Gastrocnemius medialis (tissue), 4 donors: ENCODE measurements at regions not wholly inside any gene's neighbourhood (a gene's known extent, or its start where the extent isn't known, plus 50 kb on each side); places are given as distances from the start of the nearest gene placed in this dataset.

ENCODE experiments used
- ATAC-seq, 2 donors: fragments of 150-250 bp; one replicate each; pipeline ENCODE4 v1.9.1; 2016
- DNase-seq, 2 donors: peaks; one replicate each; pipeline ENCODE4 v3.0.0-alpha.2; 2019
- H3K27ac ChIP-seq, 4 donors: fragments of 200-600 bp; sonication (generic); 1 replicate in 1 of 4; 2 replicates in 3 of 4; pipeline ENCODE4 v1.5.1; 2016 to 2018; ENCODE audit warnings: mild to moderate bottlenecking in 2 of 4, moderate library complexity in 1 of 4
- H3K27me3 ChIP-seq, 3 donors: fragments of 200-600 bp; sonication (generic) in 2 of 3; 1 replicate in 1 of 3; 2 replicates in 2 of 3; pipeline versions ENCODE4 v1.5.1 to v1.6.0; 2016 to 2019; ENCODE audit warnings: mild to moderate bottlenecking in 1 of 3, moderate library complexity in 1 of 3
- H3K36me3 ChIP-seq, 2 donors: fragments of 200-600 bp; sonication (generic) in 1 of 2; one replicate each; pipeline ENCODE4 v1.5.1; 2017 to 2018
- H3K4me1 ChIP-seq, 2 donors: fragments of 200-600 bp; sonication (generic) in 1 of 2; one replicate each; pipeline ENCODE4 v1.5.1; 2016 to 2017; ENCODE audit warnings: mild to moderate bottlenecking in 2 of 2
- H3K4me3 ChIP-seq, 4 donors: fragments of 200-600 bp; sonication (generic) in 3 of 4; 1 replicate in 1 of 4; 2 replicates in 3 of 4; pipeline ENCODE4 v1.5.1; 2016 to 2019; ENCODE audit warnings: mild to moderate bottlenecking in 2 of 4
- H3K9me3 ChIP-seq, 3 donors: fragments of 200-600 bp; sonication (generic) in 2 of 3; 1 replicate in 1 of 3; 2 replicates in 2 of 3; pipeline ENCODE4 v1.5.1; 2016 to 2019
- POLR2A ChIP-seq, 2 donors: fragments of 450-650 bp; IDR thresholded peaks; one replicate each; pipeline ENCODE4 v1.6.1; 2017; ENCODE audit warnings: antibody characterized with exemption in 2 of 2, mild to moderate bottlenecking in 2 of 2, moderate library complexity in 2 of 2
- in situ Hi-C, 4 donors: fragments of 200-750 bp; cut with MboI; loops; one replicate each; pipeline versions ENCODE4 v1.15.0 to v1.8.0; 2017; ENCODE audit warnings: low sequenced_read_pairs in 4 of 4
- intact Hi-C: fragments of 100-400 bp; cut with DNase I; formaldehyde crosslinking; loops from one replicate; pipeline ENCODE4 v1.15.1; 2023; ENCODE audit warnings: low total_unique reads
- TF ChIP-seq, protein P1 (sequence below), 5 experiments: fragments of 450-650 bp in 3 of 5; fragments of 200-600 bp in 2 of 5; sonication (generic) in 2 of 5; IDR thresholded peaks in 4 of 5; conservative IDR thresholded peaks in 1 of 5; 1 replicate in 4 of 5; 2 replicates in 1 of 5; pipeline ENCODE4 v1.5.1; 2016 to 2019; ENCODE audit warnings: antibody characterized with exemption in 5 of 5, mild to moderate bottlenecking in 3 of 5, moderate library complexity in 3 of 5

DNA sequence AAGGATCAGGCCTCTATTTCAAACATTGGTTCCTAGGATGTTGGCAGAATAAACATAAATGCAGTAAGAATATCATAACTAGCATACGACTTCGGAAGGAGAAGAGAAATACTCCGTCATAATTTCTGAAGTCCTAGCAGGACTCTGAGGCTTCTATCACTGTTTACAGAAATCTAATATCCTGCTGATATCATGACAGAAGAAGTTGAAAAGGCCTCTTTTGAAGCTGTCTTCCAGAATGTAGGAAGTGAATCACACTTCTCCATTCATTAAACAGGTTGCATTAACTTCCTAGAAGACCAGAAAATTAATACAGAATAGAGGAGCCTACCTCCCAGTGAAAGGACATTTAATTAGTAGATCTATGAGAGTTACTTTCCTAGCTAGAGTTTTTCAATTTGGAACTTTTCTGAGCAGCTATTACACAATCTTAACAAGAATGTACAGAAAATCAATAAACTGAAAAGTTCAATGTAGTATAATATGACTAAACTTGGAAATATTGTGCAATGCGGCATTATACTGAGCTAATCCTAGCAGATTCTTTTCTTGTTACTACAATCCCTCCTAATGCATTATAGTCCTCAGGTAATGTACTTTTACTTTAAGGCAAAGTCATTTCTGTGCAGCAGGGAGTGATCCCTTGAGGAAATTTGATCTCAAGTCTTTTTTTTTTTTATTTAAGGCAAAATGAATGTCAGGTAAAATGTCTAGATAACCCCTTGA, 622.6 kb upstream of the CELF2 start:
- H3K36me3 ChIP-seq = no peaks in the 10 kb centered on the region
- DNase-seq (no peak), ATAC-seq (no peak)
- in situ Hi-C loops (no loop called here), intact Hi-C loops (no loop called here)
- H3K4me1 ChIP-seq = no peaks in the 10 kb centered on the region
- no peaks in the 10 kb centered on the region for H3K27me3 ChIP-seq
- TF ChIP-seq, protein P1, sequence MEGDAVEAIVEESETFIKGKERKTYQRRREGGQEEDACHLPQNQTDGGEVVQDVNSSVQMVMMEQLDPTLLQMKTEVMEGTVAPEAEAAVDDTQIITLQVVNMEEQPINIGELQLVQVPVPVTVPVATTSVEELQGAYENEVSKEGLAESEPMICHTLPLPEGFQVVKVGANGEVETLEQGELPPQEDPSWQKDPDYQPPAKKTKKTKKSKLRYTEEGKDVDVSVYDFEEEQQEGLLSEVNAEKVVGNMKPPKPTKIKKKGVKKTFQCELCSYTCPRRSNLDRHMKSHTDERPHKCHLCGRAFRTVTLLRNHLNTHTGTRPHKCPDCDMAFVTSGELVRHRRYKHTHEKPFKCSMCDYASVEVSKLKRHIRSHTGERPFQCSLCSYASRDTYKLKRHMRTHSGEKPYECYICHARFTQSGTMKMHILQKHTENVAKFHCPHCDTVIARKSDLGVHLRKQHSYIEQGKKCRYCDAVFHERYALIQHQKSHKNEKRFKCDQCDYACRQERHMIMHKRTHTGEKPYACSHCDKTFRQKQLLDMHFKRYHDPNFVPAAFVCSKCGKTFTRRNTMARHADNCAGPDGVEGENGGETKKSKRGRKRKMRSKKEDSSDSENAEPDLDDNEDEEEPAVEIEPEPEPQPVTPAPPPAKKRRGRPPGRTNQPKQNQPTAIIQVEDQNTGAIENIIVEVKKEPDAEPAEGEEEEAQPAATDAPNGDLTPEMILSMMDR (IDR thresholded peaks at IDR 0.05 in 4 of 5, conservative IDR thresholded peaks at IDR 0.05 in 1 of 5) = no peak
- TF ChIP-seq POLR2A (IDR thresholded peaks at IDR 0.05) = no peak
- H3K4me3 ChIP-seq = no peak overlapping the region
- H3K9me3 ChIP-seq = no peaks in the 10 kb centered on the region
- no peak overlapping the region for H3K27ac ChIP-seq

DNA sequence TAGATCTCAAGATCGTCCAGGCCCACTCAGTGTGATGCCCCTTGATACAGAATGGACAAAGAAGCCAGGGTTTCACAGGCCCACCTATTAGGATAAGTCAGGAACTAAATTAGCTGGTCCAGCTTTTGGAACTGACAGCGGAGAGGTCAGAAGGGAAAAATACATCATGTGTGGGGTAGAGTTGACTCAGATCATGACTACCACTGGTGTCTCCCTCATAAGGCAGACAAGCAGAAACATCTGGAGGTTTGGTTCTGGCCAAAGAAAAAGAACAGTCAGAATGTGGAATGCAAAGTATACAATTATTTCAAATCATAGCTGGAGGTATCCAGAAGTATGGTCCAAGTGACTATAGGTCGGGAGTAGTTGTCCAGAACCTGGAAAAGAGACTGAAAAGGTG, 621.1 kb upstream of the CELF2 start:
- no peak for ATAC-seq
- no peak for DNase-seq
- intact Hi-C loops (no loop called here), in situ Hi-C loops (no loop called here)
- no peaks in the 10 kb centered on the region for H3K4me1 ChIP-seq
- H3K27me3 ChIP-seq = no peaks in the 10 kb centered on the region
- H3K27ac ChIP-seq = no peak overlapping the region
- TF ChIP-seq, protein P1 (IDR thresholded peaks at IDR 0.05 in 4 of 5, conservative IDR thresholded peaks at IDR 0.05 in 1 of 5) = no peak
- TF ChIP-seq POLR2A (IDR thresholded peaks at IDR 0.05) = no peak
- no peaks in the 10 kb centered on the region for H3K36me3 ChIP-seq
- no peaks in the 10 kb centered on the region for H3K9me3 ChIP-seq
- no peak overlapping the region for H3K4me3 ChIP-seq

DNA sequence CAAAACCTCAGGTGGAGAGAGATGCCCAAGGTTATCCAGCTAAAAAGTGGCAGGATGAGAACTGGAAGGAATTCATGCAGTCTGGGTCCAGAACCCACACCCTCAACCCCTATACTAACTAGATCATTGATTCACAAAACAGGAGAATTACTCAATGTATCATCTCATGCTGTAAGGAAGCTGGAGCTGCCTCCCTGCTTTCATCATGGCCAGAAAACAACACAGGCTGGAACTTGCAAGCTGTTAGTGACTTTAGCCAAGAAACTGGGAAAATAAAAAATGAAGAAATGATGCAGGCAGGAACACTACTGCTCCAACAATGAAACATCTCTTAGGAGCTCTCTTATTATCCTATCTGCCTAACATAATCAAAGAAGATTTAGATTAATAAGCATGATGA, 619.8 kb upstream of the CELF2 start:
- ATAC-seq (no peak), DNase-seq (no peak)
- Histone ChIP-seq H3K27me3 (no peaks in the 10 kb centered on the region), H3K9me3 (no peaks in the 10 kb centered on the region), H3K36me3 (no peaks in the 10 kb centered on the region), H3K4me1 (no peaks in the 10 kb centered on the region), H3K4me3 (no peak overlapping the region), H3K27ac (no peak overlapping the region)
- in situ Hi-C loops = no loop called here
- no peak for TF ChIP-seq POLR2A (IDR thresholded peaks at IDR 0.05)
- TF ChIP-seq, protein P1 (IDR thresholded peaks at IDR 0.05 in 4 of 5, conservative IDR thresholded peaks at IDR 0.05 in 1 of 5) = no peak
- intact Hi-C loops = no loop called here

DNA sequence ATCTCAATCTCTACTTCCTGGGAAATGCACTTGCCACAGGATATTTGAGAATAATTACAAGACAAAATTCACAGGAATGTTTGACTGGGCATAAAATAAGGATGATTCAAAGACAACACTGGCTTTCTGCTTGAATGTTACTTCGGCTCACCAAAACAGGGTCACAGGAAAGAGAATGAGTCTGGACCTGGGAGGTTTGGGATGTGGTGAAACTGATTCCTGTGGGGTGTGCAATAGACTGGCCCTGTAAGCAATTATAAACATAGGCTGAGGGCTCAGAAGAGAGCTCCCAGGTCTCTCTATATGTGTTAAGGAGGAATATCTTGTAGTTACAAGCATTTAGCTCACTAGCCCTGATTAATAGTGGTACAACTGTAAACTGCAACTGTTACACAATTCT, 613.9 kb upstream of the CELF2 start:
- in situ Hi-C loops (no loop called here), intact Hi-C loops (no loop called here)
- no peaks in the 10 kb centered on the region for H3K9me3 ChIP-seq
- H3K36me3 ChIP-seq = no peaks in the 10 kb centered on the region
- DNase-seq = no peak
- no peak for ATAC-seq
- H3K4me3 ChIP-seq = no peak overlapping the region
- no peaks in the 10 kb centered on the region for H3K4me1 ChIP-seq
- no peak for TF ChIP-seq POLR2A (IDR thresholded peaks at IDR 0.05)
- TF ChIP-seq, protein P1 (IDR thresholded peaks at IDR 0.05 in 4 of 5, conservative IDR thresholded peaks at IDR 0.05 in 1 of 5) = no peak
- no peak overlapping the region for H3K27ac ChIP-seq
- no peaks in the 10 kb centered on the region for H3K27me3 ChIP-seq

DNA sequence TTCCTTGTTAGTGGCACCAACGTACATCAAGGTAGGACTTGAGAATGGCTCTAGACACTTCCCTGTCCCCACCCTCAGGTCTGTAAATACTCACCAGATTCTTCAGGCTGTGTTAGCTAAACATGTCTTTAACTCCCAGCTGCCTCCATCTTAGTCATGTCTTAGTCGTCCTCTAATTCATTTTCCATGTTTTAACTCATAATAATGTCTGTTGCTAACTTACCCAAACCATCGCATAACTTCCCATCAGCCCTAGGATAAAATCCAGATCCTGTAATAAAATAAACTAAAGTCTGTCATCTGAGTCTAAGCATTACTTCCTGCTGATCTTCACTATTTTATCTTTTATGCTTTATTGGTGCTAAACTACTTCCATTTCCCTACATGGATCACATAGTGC, 600.0 kb upstream of the CELF2 start:
- DNase-seq (no peak), ATAC-seq (no peak)
- in situ Hi-C loops (no loop called here), intact Hi-C loops (no loop called here)
- no peak overlapping the region for H3K27ac ChIP-seq
- H3K4me1 ChIP-seq = no peaks in the 10 kb centered on the region
- no peak overlapping the region for H3K4me3 ChIP-seq
- H3K36me3 ChIP-seq = no peaks in the 10 kb centered on the region
- H3K9me3 ChIP-seq = no peaks in the 10 kb centered on the region
- H3K27me3 ChIP-seq = no peaks in the 10 kb centered on the region
- TF ChIP-seq, protein P1 (IDR thresholded peaks at IDR 0.05 in 4 of 5, conservative IDR thresholded peaks at IDR 0.05 in 1 of 5) = no peak
- TF ChIP-seq POLR2A (IDR thresholded peaks at IDR 0.05) = no peak
